ENCODE measurements at regions not wholly inside any gene's neighbourhood (a gene's known extent, or its start where the extent isn't known, plus 50 kb on each side); places are given as distances from the start of the nearest gene placed in this dataset.
"Not testable (repeated sequence)": the region's sequence is repeated elsewhere in the genome, so short reads cannot be mapped to it uniquely, and the experiment has no call there.

- no peak for DNase-seq (ENCODE audit: extremely low read depth in 1 of 2, low read depth in 1 of 2)
Observed at GRCh38 chr21:28160378-28160777, 832.3 kb downstream of the LTN1 start.

GRCh38 chr21:28159396-28159795, 833.3 kb downstream of the LTN1 start:
- DNase-seq (ENCODE audit: extremely low read depth in 1 of 2, low read depth in 1 of 2), result no peak

- no peak for DNase-seq (ENCODE audit: extremely low read depth in 1 of 2, low read depth in 1 of 2)
Observed at GRCh38 chr21:28156590-28156989, 836.1 kb downstream of the LTN1 start.

GRCh38 chr21:28154121-28154520, 838.6 kb downstream of the LTN1 start:
- no peak for DNase-seq (ENCODE audit: extremely low read depth in 1 of 2, low read depth in 1 of 2)

- DNase-seq (ENCODE audit: extremely low read depth in 1 of 2, low read depth in 1 of 2), result no peak
Observed at GRCh38 chr21:28152732-28153131, 839.9 kb downstream of the LTN1 start.

GRCh38 chr21:28151758-28152157, 840.9 kb downstream of the LTN1 start:
- no peak for DNase-seq (ENCODE audit: extremely low read depth in 1 of 2, low read depth in 1 of 2)

- DNase-seq (ENCODE audit: extremely low read depth in 1 of 2, low read depth in 1 of 2), result no peak
Observed at GRCh38 chr21:28150778-28151177, 841.9 kb downstream of the LTN1 start.

- DNase-seq (ENCODE audit: extremely low read depth in 1 of 2, low read depth in 1 of 2), result no peak
Observed at GRCh38 chr21:28148400-28149064, 844.1 kb downstream of the LTN1 start.

- no peak for DNase-seq (ENCODE audit: extremely low read depth in 1 of 2, low read depth in 1 of 2)
Observed at GRCh38 chr21:28144653-28145052, 848.0 kb downstream of the LTN1 start.

GRCh38 chr21:28144089-28144488, 848.6 kb downstream of the LTN1 start:
- no peak for DNase-seq (ENCODE audit: extremely low read depth in 1 of 2, low read depth in 1 of 2)

GRCh38 chr21:28142697-28143096, 850.0 kb downstream of the LTN1 start:
- no peak for DNase-seq (ENCODE audit: extremely low read depth in 1 of 2, low read depth in 1 of 2)

- DNase-seq (ENCODE audit: extremely low read depth in 1 of 2, low read depth in 1 of 2), result no peak
Observed at GRCh38 chr21:28138272-28138671, 854.4 kb downstream of the LTN1 start.

GRCh38 chr21:28136656-28137255, 855.9 kb downstream of the LTN1 start:
- DNase-seq (ENCODE audit: extremely low read depth in 1 of 2, low read depth in 1 of 2), result no peak

GRCh38 chr21:28135646-28136045, 857.0 kb downstream of the LTN1 start:
- DNase-seq (ENCODE audit: extremely low read depth in 1 of 2, low read depth in 1 of 2), result no peak

- DNase-seq (ENCODE audit: extremely low read depth in 1 of 2, low read depth in 1 of 2), result no peak
Observed at GRCh38 chr21:28133116-28133515, 859.6 kb downstream of the LTN1 start.

- no peak for DNase-seq (ENCODE audit: extremely low read depth in 1 of 2, low read depth in 1 of 2)
Observed at GRCh38 chr21:28132713-28133112, 860.0 kb downstream of the LTN1 start.

GRCh38 chr21:28127175-28127785, 865.4 kb downstream of the LTN1 start:
- DNase-seq (ENCODE audit: extremely low read depth in 1 of 2, low read depth in 1 of 2), result no peak

- no peak for DNase-seq (ENCODE audit: extremely low read depth in 1 of 2, low read depth in 1 of 2)
Observed at GRCh38 chr21:28126521-28127174, 866.0 kb downstream of the LTN1 start.

- DNase-seq (ENCODE audit: extremely low read depth in 1 of 2, low read depth in 1 of 2), result no peak
Observed at GRCh38 chr21:28124541-28124940, 868.1 kb downstream of the LTN1 start.

GRCh38 chr21:28118570-28118969, 874.1 kb downstream of the LTN1 start:
- no peak for DNase-seq (ENCODE audit: extremely low read depth in 1 of 2, low read depth in 1 of 2)

- not testable (repeated sequence) for DNase-seq (ENCODE audit: extremely low read depth in 1 of 2, low read depth in 1 of 2)
Observed at GRCh38 chr21:28114986-28115385, 877.7 kb downstream of the LTN1 start.

GRCh38 chr21:28113718-28114117, 879.0 kb downstream of the LTN1 start:
- DNase-seq (ENCODE audit: extremely low read depth in 1 of 2, low read depth in 1 of 2), result no peak

Measured in activated CD8-positive, alpha-beta memory T cell treated with anti-CD3 and anti-CD28 coated beads for 1 hour (primary cell).